ENCODE measurements at regions not wholly inside any gene's neighbourhood (a gene's known extent, or its start where the extent isn't known, plus 50 kb on each side); places are given as distances from the start of the nearest gene placed in this dataset.

DNA sequence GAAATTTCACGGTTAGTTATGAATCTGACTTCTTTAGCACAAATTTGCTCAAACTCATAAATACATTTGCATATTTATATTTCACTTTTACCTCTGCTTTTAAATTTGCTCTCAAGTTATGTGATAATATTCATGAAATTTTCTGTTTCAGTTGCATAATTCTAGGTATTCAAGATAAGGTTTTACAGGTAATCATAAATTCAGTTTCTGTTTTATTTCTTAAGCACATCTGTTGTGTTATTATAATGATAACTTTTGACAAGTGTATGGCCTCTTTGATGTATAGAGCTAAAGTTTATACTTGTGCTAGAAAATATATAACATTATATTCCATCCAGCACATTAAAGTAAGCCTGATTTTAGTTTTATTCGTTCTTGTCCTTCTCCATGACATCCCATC is 308.1 kb downstream of the SLC7A11 start:
- H3K4me3 ChIP-seq (replicated peaks; ENCODE audit: low read depth, low read length), result no peak overlapping the region
- TF ChIP-seq, protein P1, sequence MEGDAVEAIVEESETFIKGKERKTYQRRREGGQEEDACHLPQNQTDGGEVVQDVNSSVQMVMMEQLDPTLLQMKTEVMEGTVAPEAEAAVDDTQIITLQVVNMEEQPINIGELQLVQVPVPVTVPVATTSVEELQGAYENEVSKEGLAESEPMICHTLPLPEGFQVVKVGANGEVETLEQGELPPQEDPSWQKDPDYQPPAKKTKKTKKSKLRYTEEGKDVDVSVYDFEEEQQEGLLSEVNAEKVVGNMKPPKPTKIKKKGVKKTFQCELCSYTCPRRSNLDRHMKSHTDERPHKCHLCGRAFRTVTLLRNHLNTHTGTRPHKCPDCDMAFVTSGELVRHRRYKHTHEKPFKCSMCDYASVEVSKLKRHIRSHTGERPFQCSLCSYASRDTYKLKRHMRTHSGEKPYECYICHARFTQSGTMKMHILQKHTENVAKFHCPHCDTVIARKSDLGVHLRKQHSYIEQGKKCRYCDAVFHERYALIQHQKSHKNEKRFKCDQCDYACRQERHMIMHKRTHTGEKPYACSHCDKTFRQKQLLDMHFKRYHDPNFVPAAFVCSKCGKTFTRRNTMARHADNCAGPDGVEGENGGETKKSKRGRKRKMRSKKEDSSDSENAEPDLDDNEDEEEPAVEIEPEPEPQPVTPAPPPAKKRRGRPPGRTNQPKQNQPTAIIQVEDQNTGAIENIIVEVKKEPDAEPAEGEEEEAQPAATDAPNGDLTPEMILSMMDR (IDR thresholded peaks at IDR 0.05; ENCODE audit: low read depth, low read length, missing control alignments), result no peak
- DNase-seq (ENCODE audit: extremely low read depth, low read depth), result no peak

DNA sequence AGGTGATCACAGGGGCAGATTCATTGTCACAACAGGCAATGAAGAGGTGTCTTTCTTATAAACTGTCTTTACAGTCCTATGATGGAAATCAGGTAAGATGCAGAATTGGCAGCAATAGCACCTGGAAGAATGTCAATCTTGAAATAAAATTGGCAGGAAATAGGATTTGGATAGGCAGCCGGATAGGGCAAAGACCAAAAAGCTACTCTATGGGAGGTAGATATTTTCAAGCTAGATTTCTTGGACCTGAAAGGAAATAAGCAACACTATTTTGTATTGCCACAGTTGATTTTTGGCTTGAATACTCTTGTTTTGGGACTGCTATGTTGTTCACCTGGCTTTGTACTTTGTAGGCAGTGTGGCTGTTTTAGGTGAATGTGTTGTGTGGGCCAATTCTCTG is 314.2 kb downstream of the SLC7A11 start:
- no peak for DNase-seq (ENCODE audit: extremely low read depth, low read depth)
- H3K4me3 ChIP-seq (replicated peaks; ENCODE audit: low read depth, low read length), result no peak overlapping the region
- TF ChIP-seq, protein P1 (IDR thresholded peaks at IDR 0.05; ENCODE audit: low read depth, low read length, missing control alignments), result no peak

DNA sequence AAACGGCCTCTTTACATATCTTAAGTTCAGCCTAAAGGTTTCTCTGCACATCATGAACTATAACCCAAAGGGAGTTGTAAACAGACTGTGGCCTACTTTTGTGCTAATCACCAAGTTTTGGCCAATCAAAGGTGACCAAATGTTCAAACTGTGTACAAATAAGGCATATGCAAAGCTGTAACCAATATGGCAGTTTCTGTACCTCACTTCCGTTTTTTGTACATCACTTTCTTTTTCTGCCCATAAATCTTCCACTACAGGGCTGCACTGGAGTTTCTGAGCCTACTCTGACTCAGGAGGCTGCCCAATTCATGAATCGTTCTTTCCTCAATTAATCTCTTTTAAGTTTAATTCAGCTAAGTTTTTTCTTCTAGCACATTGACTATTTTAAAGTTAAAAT is 318.7 kb downstream of the SLC7A11 start:
- DNase-seq (ENCODE audit: extremely low read depth, low read depth), result no peak
- TF ChIP-seq, protein P1 (IDR thresholded peaks at IDR 0.05; ENCODE audit: low read depth, low read length, missing control alignments), result no peak
- H3K4me3 ChIP-seq (replicated peaks; ENCODE audit: low read depth, low read length), result no peak overlapping the region

DNA sequence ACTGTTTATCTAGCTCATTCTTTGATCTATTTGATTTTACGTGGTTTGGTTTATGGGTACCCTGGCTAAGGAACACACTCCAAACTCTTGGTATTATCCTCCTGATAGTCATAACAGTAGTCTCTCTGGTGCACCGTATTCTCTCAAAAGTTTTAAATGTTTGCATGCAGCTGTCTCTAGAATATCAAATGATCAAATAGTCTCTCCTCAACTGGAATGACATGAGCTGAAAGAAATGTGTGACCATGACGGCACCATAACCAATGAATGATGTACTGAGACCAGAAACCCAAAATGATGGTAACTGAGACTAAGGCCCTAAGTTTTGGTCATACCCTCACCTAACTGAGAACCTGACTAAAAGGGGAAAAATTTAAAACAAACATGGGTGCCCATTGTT is 319.4 kb downstream of the SLC7A11 start:
- no peak overlapping the region for H3K4me3 ChIP-seq (replicated peaks; ENCODE audit: low read depth, low read length)
- TF ChIP-seq, protein P1 (IDR thresholded peaks at IDR 0.05; ENCODE audit: low read depth, low read length, missing control alignments), result no peak
- no peak for DNase-seq (ENCODE audit: extremely low read depth, low read depth)

DNA sequence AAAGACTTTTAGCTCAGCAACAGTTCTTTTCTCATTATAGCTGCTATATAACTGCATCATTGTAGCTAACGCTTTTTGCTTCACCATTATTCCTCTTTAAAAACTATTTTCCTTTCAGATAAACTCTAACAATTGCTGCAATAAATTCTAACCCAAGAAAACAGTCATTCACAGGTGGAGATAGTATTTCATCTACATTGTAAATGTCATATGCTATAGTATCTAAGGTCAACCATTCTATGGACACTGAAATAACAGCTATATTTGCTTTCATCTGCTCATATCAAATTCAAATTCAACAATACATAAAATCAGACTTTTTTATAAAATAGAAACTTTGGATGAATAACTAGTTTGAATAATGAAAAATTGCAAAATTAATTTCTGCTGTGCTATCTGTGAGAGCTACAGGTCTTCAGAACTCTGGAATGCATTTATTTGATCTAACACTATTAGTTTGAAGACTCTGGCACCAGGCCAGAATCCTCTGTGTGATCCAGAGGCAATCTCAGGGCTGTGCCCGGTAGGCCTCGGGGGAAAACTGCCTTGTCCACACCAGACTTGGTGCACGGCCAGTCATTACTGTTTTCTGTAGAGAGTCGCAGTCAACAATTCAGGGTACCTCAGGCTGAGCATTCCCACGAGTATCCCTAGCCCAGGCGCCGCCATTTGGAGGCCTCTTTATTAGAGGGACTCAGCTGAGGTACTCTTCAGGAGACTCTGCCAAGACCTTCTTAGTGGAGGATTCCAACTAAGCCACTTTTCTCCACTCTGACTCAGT is 332.4 kb downstream of the SLC7A11 start:
- TF ChIP-seq, protein P1 (IDR thresholded peaks at IDR 0.05; ENCODE audit: low read depth, low read length, missing control alignments), result no peak
- no peak for DNase-seq (ENCODE audit: extremely low read depth, low read depth)
- no peak overlapping the region for H3K4me3 ChIP-seq (replicated peaks; ENCODE audit: low read depth, low read length)

DNA sequence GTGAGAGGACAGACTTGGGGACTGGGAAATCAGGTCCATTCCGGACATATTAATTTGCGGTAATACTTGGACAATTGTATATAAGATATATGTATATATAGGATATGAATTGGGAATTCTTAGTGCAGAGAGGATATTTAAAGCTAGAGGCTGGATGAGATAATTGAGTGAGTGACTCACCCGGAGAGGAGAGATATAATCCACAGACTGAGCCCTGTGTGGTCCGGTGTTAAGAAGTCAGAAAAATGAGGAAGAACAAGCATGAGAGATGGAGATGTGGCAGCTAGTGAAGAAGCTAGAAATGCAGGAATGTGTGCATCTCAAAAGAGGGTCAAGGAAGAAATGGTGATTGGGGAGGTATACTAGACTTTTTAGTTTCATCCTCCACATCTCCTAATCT is 336.2 kb downstream of the SLC7A11 start:
- no peak for DNase-seq (ENCODE audit: extremely low read depth, low read depth)
- H3K4me3 ChIP-seq (replicated peaks; ENCODE audit: low read depth, low read length), result no peak overlapping the region
- TF ChIP-seq, protein P1 (IDR thresholded peaks at IDR 0.05; ENCODE audit: low read depth, low read length, missing control alignments), result no peak

DNA sequence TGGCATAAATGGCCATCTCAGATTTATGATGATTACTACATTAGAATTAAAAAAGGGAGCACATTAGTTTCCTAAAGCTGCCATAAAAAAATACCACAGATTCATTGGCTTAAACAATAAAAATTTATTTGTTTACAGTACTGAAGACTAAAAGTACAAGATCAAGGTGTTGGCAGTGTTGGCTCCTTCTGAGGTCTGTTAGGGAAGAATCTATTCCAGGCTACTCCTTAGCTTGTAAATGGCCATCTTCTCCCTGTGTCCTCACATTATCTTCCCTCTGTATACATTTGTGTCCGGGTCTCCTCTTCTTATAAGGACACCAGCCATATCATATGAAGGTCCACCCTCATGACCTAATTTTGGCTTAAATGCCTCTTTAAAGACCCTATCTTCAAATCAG is 341.0 kb downstream of the SLC7A11 start:
- DNase-seq (ENCODE audit: extremely low read depth, low read depth), result no peak
- TF ChIP-seq, protein P1 (IDR thresholded peaks at IDR 0.05; ENCODE audit: low read depth, low read length, missing control alignments), result no peak
- no peak overlapping the region for H3K4me3 ChIP-seq (replicated peaks; ENCODE audit: low read depth, low read length)
